ENCODE measurements at regions not wholly inside any gene's neighbourhood (a gene's known extent, or its start where the extent isn't known, plus 50 kb on each side); places are given as distances from the start of the nearest gene placed in this dataset.

DNA sequence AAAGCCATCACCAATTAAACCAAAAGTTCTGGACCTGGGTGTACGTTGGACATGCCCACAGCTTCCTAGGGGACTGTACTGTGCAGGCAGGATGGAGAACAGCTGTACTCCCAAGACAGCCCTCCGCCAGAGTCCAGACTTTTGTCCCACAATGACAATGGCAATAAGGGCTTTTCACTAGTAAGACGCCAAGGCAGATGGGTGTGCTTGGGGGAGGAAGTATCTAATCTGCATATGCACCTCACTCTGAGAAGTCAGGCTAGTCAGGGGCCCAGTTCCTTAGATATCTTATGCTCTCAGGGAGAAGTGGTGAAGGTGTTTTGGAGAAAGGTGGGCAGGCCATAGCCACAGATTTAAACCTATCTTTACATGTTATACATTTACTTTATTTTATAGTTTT is 85.1 kb upstream of the USP47 start:
- DNase-seq (ENCODE audit: low spot score): no peak

DNA sequence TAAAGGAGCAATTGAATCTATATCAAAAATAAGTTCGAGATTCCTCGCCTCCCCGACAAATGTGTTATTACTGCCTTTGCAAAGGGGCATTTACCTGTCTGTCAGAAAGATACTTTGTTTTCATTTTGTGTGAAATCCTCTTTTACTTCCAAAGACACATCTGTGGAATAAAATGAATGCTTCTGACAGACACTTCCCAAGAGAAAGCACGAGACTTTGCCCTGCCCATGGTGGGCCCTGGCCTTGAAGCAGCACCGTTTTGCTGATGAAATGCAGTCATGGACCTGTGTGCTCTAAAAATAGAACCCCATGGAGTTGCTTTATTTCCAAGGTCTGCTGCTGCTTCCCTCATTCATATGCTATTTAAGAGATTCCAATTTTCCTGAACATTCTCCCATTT is 85.9 kb upstream of the USP47 start:
- no peak for DNase-seq (ENCODE audit: low spot score)

DNA sequence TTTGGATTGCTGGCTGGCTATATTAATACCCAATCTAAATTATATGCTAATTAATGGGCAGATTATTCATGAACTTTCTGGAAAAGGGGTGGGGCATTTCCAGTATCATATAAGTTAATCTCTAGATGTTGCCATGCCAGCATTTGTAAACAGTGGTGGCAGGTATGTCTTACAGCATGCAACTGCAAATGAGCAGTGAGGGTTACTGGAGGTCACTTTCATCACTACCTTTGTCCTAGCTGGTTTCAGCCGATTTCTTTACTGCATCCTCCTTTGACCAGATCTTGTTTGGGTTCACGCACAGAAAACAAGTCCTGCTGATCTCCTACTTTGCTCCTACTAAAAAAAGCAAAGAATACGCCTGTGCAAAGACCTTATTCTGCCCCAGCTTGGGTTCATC is 89.1 kb upstream of the USP47 start:
- DNase-seq (ENCODE audit: low spot score): no peak

DNA sequence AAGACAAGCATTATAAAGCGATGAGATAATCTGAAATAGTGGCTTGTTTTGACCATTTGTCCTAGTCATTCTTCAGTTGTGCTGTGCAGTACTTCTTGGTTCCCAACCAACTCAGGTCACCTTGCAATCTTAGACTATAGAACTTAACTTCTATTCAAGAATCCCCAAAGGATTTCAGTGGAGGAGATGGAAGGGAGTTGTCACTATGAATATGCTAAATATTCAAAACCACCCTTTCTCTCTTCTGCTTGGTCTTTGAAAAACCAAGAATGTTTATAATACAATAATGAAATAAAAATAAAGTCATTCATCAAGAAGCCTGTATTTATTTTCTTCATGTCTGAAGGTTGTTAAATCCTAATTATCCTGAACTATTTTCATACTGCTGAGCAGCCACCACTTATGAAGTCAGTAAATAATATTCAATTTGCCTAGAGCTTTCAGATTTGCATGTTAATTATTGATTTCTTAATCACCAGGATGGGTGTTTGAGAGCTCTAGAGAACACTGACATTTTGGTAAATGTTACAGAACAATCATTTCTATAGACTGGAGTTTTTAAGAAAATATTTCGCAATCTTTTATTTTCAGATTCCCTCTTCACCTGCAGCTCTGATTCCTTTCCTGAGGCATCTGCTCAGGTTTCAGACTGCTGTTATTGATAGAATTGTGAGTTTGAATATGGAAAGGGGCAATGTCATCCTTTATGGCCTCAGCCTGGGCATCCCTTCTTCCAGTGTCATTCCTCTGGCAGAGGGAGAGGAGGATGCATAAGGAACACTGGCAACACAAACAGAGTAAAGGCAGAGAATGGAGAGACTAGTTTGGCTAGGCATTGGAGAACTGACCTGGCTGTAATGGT is 91.5 kb upstream of the USP47 start:
- DNase-seq (ENCODE audit: low spot score): no peak

DNA sequence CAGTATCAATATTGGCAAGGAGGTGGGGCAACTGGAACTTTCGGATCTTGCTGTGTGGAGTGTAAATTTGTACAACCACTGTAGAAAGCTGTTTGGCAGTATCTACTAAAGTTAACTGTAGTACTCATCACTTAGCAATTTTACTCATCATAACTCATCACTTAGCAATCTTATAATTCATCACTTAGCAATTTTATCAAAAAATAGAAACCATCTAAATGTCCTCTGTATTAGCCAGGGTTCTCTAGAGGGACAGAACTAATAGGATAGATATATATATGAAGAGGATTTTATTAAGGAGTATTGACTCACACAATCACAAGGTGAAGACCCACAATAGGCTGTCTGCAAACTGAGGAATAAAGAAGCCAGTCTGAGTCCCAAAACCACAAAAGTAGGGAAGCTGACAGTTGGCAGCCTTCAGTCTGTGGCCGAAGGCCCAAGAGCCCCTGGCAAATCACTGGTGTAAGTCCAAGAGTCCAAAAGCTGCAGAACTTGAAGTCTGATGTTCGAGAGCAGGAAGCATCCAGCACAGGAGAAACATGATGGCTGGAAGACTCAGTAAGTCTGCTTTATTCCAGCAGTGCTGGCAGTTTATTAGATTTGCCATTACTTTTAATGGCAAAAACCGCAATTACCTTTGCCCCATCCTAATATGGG is 92.9 kb upstream of the USP47 start:
- DNase-seq (ENCODE audit: low spot score): no peak

DNA sequence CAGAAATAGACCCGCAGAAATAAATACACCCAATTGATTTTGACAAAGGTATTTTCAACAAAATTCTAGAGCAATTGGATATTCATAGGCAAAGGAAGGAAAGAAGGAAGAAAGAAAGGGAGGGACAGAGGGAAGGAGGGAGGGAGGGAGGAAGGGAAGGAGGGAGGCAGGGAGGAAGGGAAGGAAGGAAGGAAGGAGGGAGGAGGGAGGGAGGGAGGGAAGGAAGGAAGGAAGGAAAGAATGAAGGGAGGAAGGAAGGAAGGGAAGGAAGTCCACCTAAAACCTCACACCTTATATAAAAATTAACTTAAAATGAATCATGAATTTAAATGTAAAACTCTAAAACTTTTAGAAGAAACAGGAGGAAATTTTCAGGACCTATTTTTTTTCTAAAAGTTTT is 94.2 kb upstream of the USP47 start:
- DNase-seq (ENCODE audit: low spot score): no peak

DNA sequence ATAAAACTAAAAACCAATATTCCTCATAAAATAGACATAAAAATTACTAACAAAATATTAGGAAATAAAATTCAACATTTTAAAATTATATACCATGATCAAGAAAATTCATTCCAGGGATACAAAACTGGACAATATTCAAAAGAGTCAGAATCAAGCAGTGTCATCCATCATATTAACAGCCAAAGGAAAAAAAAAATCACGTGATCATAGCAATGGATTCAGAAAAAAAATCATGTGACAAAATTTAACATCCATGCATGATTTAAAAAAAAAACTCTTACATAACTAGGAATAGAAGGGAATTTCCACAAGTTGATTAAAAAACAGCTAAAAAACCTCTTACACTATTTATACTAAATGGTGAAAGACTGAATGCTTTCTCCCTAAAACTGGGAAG is 95.3 kb upstream of the USP47 start:
- DNase-seq (ENCODE audit: low spot score): no peak

DNA sequence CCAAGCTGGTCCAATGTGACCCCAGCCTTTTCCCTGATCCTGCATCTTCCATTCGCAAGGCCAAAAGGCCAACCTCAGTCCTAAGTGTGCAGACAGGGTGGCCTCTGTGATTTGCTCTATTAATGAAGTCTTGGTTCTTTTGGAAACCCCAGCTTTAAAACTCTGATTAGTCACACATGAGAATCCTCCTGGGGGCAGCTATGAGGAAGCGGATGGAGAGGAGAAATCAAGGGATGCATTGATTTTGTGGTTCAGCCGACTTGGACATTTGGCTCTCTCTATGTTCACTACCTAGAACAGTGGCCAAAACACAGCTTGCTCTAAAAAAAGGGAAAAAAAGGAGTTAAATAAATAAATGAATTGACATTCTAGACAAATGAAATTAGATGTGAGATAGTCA is 98.6 kb upstream of the USP47 start:
- no peak for DNase-seq (ENCODE audit: low spot score)

DNA sequence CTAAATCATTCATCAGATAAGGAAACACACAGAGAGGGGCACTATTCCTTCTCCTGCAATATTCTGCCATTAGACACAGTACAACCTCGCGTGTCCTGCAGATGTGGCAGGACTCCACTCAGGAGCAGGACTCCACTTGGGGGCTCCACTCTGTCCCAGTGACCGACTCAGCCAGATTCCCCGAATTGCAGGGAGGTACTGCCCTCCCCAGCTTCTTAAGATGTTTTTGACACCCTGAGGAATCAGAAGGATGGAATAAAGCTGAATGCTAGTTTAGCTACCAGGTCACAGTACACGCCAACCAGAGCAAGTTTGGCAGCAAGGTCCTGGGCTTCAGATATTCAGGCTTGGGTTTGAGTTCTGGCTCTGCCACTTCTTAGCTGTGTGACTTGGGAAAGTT is 99.3 kb upstream of the USP47 start:
- DNase-seq (ENCODE audit: low spot score): no peak

DNA sequence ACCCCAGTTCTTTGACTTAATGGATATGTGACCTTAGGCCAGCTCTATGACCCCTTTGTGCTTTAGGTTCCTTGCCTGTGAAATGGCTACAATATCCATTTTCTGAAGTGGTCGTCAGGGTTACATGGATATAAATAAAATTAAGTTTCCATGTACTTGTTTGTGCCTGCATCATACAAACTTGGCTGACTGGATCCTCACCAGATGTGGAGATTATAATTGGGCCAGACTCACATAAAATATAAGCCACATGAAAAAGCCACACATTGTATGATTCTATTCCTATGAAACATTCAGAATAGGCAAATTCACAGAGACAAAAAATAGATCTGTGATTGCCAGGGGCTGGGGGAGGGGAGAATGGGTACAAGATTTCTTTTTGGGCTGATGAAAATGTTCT is 100.9 kb upstream of the USP47 start:
- no peak for DNase-seq (ENCODE audit: low spot score)

DNA sequence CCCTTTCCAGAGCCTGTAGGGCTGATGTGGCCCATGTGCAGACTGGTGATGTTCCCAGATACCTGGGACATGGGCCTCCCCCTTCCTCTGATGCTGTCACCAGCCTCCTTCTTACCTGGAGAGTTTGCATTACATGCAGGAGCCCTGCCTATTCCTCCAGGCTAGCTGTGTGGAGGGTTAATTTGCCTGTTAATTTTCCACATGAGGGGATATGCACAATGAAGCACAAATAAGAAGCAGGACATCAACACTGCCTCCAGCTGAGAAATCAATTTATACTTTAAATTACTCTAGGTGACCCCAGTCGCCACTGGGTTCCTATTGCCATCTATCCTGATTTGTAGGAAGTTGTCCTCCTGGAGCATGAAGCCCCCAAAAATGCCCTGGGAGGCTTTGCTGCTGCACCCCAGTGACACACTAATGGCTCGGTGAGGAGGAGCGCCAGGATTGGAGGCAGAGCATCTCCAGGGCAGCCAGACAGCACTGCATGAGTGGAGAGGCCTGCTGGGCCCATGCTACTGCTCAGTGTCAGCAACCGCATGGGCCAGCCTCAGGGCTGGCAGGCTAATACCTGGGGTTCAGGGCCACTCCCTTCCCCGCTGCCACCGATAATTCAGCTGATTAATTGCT is 101.6 kb upstream of the USP47 start:
- no peak for DNase-seq (ENCODE audit: low spot score)

DNA sequence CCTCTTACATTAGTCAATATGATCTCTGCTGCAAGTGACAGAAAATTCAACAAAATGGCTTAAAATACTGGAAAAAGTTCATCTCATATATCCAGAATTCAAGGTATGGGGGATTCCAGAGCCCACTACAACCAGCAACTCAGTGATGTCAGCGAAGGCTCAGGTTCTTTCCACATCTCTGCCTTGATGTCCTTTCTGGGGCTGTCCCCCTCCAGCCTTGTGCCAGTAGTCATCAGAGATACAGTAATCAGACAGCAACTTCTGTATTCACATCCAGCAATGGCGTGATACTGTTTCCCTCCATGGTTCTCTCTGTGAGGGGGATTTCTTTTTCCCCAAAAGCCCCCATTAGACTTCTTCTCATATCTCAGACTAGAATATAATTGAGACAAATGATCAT is 103.4 kb upstream of the USP47 start:
- DNase-seq (ENCODE audit: low spot score): no peak

DNA sequence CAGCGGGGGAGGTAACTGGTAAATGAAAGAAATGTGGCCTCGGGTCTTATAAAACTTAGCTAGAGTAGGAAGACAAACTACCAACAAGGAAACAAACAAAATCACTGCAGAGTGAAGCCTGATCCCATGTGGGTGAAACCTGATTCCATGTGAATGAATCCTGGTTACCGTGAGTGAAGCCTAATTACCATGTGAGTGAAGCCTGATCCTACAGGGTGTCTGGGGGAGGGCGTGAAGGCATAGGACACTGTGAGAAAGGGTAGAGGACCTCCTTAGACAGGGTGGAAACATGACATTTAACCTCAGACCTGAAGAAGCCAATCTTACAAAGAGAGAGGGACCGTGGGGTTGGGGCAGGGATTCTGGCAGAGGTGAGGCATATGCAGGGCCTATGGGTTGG is 106.2 kb upstream of the USP47 start:
- DNase-seq (ENCODE audit: low spot score): no peak

DNA sequence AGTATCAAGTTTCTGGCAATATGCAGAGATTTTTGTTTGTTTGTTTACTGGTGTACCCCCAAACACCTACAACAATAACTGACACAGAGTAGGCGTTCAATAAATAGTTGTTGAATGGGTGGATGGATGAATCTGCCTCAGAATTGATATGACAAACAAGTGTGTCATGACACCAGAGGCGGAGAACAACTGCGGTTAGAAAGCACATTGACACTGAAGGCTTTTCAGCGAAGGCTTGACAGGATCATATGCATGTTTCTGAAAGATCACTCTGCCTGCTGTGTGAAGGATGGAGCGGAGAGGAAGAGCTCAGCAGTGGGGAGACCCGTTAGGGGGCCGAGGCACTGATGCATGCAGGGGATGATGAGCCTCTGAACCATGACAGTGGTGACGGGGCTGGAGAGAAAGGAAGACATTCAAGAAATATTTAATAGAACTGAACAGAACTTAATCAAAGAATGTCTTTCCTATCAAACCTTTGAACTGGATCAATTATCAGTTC is 108.5 kb upstream of the USP47 start:
- DNase-seq (ENCODE audit: low spot score): no peak

DNA sequence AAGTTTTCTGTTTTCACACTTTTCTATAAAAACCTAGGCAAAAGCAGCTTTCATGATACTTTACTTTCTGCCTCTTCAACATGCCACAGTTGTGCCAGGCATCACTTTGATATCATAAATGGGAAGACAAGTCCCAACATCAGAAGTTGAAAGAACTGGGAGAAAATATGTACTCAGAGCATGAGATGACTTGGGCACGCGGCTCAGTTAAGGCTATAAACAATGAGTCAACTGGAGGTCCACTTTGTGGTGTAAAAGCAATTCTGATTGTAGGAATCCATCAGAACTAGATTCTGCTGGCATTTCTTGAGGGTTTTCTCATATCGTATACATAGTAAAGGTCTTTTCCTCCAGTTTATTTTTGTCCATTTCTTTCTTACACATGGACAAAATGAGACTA is 109.7 kb upstream of the USP47 start:
- peak; percentile 27 for DNase-seq (ENCODE audit: low spot score)

DNA sequence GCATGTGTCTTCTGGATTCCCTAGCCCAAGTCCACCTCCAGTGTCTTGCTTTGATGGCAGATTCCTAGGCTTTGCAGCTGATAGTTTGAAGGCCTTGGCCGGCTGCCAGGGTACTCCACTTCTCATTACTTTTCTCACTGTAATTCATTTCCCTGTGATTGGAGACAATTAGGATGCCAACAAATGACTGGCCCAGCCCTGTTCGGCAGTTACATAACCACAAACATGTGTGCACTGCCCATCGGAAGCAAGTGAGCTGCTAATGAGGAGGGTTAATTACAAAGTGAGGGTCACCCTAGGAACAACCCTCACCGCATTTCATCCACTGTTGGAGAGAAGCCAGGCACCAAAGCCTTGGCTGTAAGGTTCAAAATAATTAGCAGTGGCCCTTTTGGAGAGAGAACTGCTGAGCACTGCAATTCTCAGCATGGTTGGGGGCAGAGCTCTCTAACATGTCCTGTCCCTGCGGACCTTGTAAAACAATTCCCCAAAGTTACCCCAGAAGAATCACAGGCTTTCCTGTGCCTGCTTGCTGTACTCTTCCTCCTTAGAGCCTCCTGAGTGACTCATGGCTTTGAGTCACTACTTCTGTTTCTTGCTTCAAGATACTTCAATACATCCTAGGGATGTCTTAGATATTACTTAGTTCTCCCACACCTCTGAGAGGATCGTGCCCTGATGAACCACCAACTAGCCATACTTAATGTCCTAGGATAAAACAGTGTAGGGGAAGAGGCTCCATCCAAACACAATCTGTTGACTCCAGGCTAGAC is 109.7 kb upstream of the GALNT18 start:
- DNase-seq (ENCODE audit: low spot score): peak; percentile 53

DNA sequence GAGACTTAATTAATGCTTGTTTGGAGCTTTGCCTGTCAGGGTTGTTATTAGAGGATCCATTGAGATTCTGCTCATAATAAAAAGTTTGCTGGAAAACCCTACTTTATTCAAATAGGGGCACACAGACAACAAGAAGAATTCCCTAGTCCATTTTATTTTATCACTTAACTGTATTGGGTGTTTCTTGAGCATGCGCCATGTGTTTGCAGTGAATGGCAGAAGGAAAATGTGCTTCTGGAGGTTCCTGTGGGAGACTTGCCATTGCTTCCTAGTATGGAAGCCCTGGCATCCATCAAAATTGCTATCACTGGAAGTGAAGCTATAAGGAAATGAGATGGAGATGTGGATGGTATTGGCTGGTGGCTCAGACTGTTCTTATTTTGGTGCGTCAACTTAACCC is 106.6 kb upstream of the GALNT18 start:
- no peak for DNase-seq (ENCODE audit: low spot score)

DNA sequence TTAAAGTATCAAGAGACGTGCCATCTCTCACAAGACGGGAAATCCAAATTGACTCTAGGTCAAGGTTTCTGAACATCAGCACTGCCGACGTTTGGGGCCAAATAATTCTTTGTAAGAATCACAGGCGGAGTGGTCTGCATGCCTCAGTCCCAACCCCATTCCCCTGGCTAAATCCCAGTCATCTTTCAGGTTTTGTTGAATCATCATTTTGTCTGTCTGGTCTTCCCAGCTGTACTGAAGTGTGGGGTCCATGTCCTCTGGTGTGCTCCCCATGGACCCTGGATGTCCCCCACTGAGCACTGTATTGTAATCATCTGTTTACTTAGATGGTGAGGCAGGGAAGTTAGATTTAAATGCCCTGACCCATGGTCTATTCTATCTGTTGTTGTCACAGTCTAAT is 103.6 kb upstream of the GALNT18 start:
- DNase-seq (ENCODE audit: low spot score): no peak

DNA sequence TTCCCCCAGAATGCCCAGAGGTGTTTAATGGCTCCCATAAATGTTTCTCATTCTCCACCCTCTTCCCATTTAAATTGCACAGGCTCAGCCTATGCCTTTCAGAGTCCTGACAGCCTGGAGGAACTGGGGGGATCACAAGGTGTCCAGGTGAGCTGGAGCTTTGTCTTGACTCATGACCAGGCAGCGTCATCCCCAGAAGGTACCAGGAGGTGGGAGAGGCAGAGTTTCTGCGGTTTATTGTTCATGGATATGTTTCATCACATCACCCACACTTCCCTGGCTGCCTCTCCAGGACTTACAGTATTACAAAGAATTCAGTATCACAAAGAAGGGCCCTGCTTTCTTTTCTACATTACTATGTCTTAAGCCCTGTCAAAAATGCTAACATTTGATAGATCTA is 103.2 kb upstream of the GALNT18 start:
- no peak for DNase-seq (ENCODE audit: low spot score)

DNA sequence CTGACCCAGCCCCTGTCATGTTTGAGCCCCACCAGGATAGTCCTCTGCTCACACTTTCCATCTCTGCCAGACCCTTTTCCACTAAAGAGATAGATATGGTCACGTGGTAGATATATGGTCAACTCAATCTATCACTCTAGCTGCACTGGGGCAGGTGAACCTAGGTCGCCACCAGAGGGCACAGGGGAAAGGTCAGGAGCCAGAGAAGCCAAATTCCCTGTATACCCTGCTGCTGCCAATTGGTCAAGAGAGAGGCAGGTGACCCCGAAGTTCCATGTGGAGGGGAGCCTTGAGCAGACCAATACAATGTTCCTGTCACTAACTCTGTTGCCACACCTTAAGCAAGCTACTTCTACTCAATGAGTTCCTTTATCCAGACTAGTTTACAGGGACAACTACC is 101.1 kb upstream of the GALNT18 start:
- no peak for DNase-seq (ENCODE audit: low spot score)

DNA sequence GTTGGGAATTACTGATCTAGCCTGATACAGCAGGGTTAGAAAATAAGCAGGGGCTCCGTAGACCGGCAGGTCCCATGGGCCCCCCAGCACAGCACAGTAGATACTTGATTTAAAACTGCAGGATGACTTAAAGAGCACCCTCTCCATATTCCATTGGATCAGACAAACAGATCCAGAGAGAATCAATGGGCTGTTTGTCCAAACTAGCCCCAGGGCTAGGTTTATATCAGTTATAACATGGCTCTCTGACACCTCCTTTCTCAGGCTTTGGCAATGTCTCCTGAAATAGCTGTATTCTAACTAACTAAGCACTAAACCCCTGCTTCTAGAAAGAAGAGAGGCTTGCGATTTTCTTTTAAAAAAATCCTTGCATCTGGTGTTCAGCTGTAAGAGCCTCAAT is 100.4 kb upstream of the GALNT18 start:
- DNase-seq (ENCODE audit: low spot score): no peak

DNA sequence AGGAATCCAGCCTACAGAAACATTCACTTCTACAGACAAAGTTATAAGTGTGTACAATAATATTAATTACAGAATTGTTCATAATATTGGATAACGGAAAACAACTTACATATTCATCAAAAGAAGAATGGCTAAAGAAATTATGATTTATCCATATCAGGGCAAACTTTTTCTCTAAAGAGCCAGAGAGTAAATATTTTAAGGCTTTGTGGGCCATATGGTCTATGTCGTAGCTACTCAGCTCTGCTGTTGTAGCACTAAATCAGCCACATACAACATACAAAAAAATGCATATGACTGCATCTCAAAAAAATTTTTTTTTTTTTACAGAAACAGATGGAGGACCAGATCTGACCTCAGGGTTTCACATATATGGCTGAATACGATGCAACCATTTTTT is 96.7 kb upstream of the GALNT18 start:
- DNase-seq (ENCODE audit: low spot score): no peak

Measured in H4 (cell line).